GM19372 (cell line): ENCODE measurements at regions not wholly inside any gene's neighbourhood (a gene's known extent, or its start where the extent isn't known, plus 50 kb on each side); places are given as distances from the start of the nearest gene placed in this dataset.

Experiments used
- ATAC-seq: cut with Tn5 transposase; IDR thresholded peaks from one replicate; pipeline ENCODE4 v1.9.1; 2021; ENCODE audit warnings: mild to moderate bottlenecking, low read depth, moderate library complexity; ENCODE audit not compliant: unreplicated experiment

DNA sequence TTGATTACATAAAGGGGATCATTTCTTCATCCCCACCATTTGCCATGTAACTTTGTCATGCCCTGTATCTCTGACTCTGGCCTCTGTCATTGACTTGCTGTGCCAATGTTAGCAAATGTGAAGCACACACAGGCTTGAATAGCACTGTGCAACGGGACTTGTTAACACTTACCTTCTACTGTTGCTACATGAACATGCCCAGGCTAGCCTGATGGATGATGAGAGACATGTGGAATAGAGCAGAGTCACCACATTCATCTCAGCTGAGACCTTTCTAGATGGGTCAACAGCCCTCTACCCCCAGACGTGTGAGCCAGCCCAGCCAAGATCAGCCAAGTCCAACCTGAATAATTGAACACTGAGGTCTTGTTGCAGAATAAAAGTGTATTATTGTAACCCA is 162.1 kb upstream of the SALL1 start:
- no peak for ATAC-seq

DNA sequence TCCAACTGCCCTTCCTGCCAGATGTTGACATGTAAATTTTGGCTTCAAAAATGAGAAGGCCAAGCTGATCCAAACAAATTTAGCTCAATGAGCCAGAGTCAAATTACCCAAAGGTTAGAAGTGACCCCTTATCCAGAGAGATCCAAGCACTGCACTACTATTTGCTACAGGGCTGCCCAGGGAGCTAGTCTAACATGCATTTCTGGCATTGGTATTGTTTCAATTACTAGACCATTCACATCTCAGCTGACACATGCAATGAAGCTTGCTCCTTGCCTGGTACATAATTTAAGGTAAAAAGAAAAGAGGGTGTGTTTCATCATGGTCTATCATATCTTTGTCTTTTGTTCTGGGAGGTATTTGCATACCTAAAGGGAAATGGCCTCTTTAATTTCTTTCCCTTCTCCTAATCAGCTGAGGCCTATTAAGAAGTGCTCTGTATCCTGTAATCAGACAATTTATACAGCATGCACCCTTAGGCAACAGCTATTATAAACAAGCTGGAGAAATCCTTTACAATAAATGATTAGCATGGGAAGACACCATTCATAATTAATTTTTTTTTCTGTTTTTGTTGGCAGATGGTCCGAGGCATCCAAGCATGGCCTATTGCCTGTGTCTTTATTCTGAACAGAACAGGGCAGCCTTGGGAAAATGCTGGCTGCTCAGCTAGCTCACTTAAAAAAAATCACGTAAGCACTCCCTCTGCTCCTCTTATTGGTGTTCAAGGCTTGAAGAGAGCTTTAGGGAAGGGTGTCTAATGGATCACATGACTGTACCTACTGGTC is 161.5 kb upstream of the SALL1 start:
- ATAC-seq = no peak

DNA sequence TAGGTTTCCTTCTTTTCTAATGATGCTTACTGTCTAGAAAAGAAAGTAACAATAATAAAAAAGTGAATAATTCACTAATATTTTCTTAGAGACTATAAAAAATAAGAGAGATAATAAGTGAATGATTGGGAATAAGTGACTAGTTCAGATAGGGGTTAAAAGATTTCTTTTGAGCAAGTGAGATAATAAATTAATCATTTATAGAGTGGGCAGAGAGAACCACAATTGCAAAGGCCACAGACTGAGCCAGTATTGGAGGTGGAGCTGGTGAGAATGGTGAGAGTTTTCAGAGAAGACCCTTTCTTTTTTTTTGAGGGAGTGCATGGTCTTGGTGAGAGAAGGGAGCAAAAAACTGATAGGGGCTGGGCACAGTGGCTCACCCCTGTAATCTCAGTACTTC is 159.1 kb upstream of the SALL1 start:
- no peak for ATAC-seq

- no peak for ATAC-seq
Measured at GRCh38 chr16:51306886-51307595, 156.0 kb upstream of the SALL1 start.

- ATAC-seq = no peak
Measured at GRCh38 chr16:51306116-51306515, 155.0 kb upstream of the SALL1 start.

- ATAC-seq = no peak
Measured at GRCh38 chr16:51305337-51305736, 154.3 kb upstream of the SALL1 start.

DNA sequence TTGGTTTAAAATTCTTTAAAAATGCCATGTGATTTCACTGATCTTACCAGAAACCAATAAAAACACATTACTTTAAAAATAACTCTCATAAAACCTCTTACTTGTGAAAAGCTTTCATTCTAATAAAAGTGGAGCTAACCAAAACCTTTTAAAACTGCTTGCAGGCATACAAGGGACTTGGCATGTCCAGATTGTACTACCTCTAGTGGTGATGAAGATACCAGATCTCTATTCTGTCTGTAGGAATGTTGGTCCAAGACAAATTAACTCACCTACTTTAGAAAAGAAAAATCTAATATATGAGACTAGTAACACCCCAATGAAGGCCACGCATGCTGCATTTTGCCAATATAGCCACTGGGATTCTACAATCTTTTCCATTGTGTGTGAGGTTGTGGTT is 151.0 kb upstream of the SALL1 start:
- ATAC-seq = no peak

DNA sequence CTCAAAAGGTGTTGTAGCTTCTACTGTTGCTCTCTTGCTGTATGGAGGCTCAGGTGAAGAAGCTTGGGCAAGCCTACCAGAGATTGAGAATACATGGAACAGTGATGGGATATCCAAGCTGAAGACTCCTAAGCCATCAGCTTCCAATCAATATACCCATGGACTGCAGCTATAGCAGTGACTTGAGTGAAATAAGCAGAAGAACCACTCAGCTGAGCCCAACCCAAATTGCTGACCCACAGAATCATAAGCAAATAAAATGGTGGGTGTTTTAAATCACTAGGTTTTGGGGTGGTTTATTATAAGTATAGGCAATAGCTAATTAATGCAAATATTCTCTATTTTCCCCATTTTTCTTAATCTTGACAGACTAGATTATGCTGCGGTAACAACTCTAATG is 147.7 kb upstream of the SALL1 start:
- ATAC-seq = no peak

- no peak for ATAC-seq
Measured at GRCh38 chr16:51290442-51291285, 139.6 kb upstream of the SALL1 start.

- ATAC-seq = no peak
Measured at GRCh38 chr16:51289336-51289735, 138.3 kb upstream of the SALL1 start.

DNA sequence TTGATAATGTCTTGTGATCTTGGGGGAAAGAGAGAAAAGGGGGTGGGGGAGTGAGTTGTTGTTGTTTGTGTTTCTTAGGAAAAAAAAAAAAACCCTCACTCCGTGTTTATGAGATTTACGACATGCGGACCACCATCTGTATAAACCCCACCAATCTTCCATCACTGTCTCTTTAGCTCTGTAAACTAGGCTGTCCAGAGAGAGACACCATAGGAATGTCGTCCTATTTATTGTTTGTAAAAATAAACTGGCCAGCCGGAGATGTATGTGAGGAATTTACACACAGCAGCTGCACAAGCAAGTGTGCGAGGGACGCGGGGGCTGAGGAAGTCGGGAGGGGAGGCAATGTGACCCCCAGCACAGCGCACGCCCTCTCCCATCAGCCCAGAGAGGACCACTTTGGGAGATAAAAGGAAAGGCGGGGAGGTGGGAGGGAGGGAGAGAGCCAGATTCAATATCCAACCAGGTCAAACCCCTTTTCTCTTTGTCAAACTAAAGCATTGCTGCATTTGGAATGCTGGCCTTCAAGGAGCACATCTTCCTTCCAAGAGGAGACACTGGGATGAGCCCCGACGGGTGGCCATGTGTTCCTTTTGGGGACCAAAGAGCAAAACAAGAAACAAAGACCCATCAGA is 136.2 kb upstream of the SALL1 start:
- ATAC-seq = no peak

- ATAC-seq = no peak
Measured at GRCh38 chr16:51286272-51286671, 135.2 kb upstream of the SALL1 start.

DNA sequence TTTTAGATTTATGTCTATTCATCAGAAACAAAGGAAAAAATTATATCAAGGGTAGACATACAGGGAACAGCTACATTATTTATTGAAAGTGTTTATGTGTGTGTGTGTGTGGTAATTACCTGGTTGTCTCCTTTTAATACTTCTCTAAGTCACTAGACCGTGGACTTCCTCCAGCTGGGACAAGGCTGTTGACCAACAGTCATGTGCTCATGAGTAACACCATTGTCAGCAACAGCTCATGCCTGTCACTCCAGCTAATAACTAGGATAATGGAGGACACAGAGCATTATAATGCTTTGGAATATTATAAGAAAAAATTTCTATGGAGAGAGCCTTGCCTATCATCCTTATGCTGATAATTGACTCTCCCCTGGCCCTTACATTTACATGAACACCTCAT is 125.3 kb upstream of the SALL1 start:
- no peak for ATAC-seq

DNA sequence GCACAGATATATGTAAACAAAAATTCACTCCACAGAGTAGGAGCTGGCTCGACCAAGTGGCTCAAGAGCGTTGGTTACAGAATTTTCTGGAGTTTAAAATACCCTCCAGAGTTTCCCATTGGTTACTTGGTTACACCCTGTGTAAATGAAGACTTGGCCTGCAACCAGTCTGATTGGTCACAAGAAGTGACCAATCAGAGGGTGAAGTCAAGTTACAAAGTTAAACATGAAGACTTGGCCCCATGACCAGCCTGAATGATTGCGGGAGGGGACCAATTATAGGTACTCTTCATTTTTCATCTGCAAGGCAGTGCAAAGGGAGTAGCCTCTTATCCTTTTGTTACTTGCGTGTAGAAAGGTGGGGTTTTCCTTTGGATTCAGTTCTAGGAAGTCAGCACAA is 121.3 kb upstream of the SALL1 start:
- no peak for ATAC-seq

- ATAC-seq = no peak
Measured at GRCh38 chr16:51271156-51271701, 120.2 kb upstream of the SALL1 start.

GRCh38 chr16:51268237-51268636 is 117.2 kb upstream of the SALL1 start:
- no peak for ATAC-seq

- ATAC-seq = no peak
Measured at GRCh38 chr16:51267681-51268080, 116.6 kb upstream of the SALL1 start.

GRCh38 chr16:51262428-51262827 is 111.4 kb upstream of the SALL1 start:
- ATAC-seq = no peak

- no peak for ATAC-seq
Measured at GRCh38 chr16:51261919-51262318, 110.8 kb upstream of the SALL1 start.

GRCh38 chr16:51255349-51255972 is 104.4 kb upstream of the SALL1 start:
- ATAC-seq = no peak
